ENCODE measurements at regions not wholly inside any gene's neighbourhood (a gene's known extent, or its start where the extent isn't known, plus 50 kb on each side); places are given as distances from the start of the nearest gene placed in this dataset.

GRCh38 chr5:167753725-167754490, 537.5 kb upstream of the WWC1 start:
- no peak for DNase-seq (ENCODE audit: low spot score)

GRCh38 chr5:167754501-167755021, 536.9 kb upstream of the WWC1 start:
- DNase-seq (ENCODE audit: low spot score) = no peak

GRCh38 chr5:167755420-167755819, 536.0 kb upstream of the WWC1 start:
- no peak for DNase-seq (ENCODE audit: low spot score)

DNA sequence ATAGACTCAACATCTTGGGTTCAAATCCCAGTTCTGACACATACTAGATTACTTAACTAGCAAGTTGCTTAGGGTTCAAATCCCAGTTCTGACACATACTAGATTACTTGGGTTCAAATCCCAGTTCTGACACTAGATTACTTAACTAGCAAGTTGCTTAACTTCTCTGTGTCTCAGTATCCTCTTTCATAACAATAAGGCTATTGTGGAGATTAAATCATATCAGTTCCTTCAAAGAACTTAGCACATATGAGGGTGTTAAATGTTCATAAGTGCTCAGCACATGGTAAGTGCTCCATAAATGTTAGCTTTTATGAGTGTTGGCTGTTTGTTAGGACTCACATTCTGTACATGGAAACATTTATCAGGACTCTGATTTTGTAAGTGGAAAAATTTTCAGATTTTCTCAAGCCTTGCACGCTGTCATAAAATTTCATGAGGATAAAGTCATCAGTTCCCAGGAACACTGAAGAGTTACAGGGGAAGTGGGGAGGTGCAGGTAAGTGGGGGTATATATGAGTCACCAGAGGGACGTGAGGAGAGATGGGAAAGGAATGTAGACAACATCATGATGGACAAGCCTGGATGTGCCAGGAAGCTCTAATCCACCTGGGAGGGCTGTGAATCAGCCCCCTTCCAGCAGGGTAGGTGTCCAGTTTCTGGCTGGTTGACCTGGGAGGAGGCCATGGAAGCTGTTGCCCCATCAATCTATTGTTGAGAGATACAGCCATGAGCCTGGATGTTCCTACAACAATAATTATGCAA, 532.2 kb upstream of the WWC1 start:
- DNase-seq (ENCODE audit: low spot score) = peak; percentile 41

DNA sequence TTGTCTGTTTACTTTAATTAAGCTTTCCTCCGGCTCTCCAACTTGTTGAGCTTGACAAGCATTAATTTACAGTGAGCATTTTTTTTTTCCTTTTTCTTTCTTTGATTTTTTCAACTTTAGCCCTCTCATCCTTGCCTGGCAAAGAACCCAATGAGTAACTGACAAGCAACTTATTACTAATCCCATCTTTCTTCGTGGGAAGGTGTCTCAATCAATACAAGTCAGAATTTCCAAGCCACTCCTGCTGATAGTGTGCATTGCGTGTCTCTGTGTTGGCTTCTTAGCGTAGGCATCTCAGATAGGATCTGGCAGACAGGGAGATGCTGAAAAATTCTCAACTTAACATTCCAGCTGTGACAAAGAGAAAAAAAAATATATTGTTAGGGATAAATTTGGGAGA, 527.7 kb upstream of the WWC1 start:
- DNase-seq (ENCODE audit: low spot score) = no peak

DNA sequence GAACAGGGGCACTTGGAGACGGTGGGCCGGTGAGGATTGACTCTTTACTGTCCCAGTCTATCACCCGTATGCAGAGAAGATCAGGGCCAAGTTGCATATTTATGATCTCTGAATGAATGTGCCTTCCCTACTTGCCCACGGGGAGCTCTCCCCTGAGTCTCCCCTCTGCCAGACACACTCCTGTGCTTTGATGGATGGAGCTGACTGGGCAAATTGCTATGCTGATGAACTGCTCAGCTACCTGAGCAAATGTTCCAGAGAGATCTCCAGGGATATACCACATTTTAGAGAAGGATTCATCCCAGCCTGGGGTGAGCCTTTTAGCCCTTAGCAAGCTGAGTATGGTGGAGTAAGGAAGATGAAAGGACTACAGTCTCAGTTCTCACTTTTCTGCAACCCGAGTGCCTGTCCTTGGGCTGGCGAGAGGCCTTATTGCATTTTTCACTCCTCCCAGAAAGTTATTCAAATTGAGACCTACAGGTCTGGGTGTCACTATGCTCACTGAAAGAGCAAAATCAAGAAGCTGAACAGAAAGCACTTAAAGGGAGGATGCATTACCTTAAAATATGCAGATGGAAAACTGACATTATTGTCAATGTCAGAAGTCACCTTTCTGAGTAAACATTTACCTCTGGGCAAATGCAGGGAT, 526.7 kb upstream of the WWC1 start:
- DNase-seq (ENCODE audit: low spot score) = no peak

DNA sequence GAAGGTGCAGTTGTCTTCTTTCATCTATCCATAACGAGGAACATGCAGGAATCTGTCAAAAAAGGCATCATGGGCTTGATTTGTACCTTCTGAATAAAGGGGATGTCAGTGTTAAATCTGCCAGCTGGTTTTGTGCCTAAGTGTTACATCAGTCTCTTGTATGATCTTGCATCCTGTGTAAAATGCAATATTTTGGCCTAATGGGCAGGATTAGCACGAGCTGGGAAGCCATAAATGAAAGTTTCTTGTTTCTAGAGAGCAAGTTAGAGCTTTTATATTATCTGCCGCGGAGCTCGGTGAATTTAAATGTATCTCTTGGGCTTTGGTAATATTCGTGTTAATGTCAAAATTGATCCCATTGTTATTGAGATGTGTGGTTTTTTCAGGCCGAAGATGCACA, 526.1 kb upstream of the WWC1 start:
- no peak for DNase-seq (ENCODE audit: low spot score)

- DNase-seq (ENCODE audit: low spot score) = no peak
Observed at GRCh38 chr5:167766957-167767356, 524.5 kb upstream of the WWC1 start.

GRCh38 chr5:167767795-167768194, 523.6 kb upstream of the WWC1 start:
- no peak for DNase-seq (ENCODE audit: low spot score)

DNA sequence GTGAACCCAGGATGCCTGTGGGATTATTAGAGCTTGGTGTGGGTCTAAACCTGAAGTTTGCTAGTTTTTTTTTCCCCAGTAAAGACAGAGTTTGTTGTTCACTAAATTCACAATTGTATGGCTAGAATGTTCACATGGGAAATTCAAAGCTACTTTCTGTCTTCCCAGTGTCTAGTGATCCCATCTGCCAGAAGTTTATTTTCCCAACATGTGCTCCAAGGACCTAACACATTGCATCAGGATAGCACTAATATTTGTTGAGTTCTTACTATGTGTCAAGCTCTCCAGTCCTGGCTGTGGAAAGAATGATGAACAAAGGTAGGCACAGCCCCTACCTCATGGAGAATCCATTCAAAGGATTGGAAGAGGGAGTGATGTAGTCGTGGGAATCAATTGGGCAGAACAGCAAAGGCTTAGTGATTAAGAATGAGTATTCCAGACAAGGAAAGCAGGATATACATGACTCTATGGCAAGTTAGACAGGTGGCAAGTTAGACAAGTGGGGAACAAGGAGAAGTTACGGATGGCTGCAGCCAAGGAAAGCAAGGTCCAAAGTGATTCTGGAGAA, 521.5 kb upstream of the WWC1 start:
- no peak for DNase-seq (ENCODE audit: low spot score)

DNA sequence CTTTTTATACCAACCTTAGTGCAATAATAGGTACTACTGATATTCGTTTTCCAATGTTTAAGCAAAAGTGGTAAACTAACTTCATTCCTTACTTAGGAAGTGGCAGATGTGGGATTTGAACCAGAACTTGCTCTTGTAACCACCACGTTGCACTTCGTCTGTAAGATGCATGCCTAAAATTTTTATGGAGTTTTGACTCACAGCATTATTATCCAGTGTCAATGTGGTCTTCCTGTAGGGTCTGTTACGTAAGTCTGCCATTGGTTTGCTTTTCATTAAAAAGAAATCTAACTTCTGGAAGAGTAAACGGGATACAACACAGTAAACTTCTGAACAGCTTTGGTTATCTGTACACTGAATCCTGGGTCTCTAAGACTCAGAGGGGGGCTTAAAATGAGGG, 521.0 kb upstream of the WWC1 start:
- DNase-seq (ENCODE audit: low spot score) = no peak

GRCh38 chr5:167771571-167771970, 519.9 kb upstream of the WWC1 start:
- DNase-seq (ENCODE audit: low spot score) = no peak

- DNase-seq (ENCODE audit: low spot score) = no peak
Observed at GRCh38 chr5:167773668-167774301, 517.7 kb upstream of the WWC1 start.

DNA sequence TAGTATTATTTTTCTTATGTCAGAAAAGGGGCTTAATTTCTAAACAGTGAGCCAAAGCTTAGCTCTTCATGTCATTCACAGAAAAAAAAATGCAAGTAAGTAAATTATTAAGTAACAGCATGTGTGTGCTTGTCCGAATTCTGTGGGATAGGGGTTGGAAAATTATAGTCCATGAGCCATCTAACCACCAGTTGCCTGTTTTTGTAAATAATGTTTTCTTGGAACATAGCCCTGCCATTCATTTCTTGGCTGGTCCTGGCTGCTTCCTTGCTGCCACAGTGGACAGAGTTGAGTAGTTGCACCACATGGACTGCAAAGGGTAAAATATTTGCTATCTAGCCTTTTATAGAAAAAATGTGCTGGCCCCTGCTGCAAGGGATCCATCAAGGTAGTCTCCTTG, 513.7 kb upstream of the WWC1 start:
- no peak for DNase-seq (ENCODE audit: low spot score)

- DNase-seq (ENCODE audit: low spot score) = no peak
Observed at GRCh38 chr5:167778228-167778627, 513.2 kb upstream of the WWC1 start.

GRCh38 chr5:167779644-167780043, 511.8 kb upstream of the WWC1 start:
- no peak for DNase-seq (ENCODE audit: low spot score)

GRCh38 chr5:167780177-167780576, 511.3 kb upstream of the WWC1 start:
- DNase-seq (ENCODE audit: low spot score) = no peak

DNA sequence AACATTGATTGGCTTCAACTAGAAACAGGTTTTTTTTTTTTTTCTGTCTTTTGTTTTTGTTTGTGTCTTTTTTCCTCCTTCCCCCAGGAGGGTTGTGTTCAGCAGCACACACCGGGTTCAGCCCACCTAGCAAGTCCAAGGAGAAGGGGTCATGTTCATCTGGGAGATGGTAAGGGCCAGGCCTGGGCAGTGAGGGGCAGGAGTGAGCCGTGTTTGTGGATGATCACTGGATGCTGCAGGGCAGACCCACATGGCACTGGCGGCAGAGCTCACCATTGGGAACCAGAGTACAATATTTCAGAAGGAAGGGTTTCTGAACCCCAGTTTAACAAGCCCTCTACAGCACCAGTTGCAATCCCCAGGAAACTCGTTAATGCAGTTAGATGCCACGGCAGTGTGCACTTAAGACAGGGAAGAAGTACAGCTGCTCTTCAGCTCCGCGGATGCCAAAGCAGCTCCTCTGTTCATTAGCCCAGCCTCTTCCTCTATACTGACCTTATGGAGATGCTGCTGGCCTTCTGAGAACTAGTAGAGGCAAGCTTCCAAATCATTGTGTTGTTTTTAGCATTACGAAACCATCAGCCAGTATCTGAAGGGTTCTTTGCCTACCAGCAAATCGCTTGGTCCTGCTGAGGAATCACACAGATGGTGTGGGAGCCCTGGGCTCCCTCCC, 508.2 kb upstream of the WWC1 start:
- no peak for DNase-seq (ENCODE audit: low spot score)

GRCh38 chr5:167785106-167785505, 506.3 kb upstream of the WWC1 start:
- no peak for DNase-seq (ENCODE audit: low spot score)

DNA sequence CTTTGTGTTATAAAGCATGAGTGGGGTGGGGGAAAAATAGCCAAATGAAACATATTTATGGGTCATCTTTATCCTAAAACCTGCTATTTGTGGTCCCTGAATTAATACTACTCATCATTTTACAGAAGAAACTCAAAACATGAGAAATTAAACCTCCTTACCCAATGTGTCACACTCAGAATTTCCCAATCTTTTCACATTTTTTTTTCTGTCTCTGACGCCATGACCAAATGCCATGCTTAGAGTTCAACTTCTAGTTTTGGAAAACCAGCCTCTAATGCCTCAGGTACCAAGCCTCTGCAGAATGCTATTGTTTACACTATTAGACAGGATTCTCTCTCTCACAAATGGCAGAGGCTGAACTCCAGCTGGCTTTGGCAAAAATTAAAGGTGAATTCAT, 505.5 kb upstream of the WWC1 start:
- DNase-seq (ENCODE audit: low spot score) = no peak

- DNase-seq (ENCODE audit: low spot score) = no peak
Observed at GRCh38 chr5:167786871-167787578, 504.4 kb upstream of the WWC1 start.
